ENCODE measurements at regions not wholly inside any gene's neighbourhood (a gene's known extent, or its start where the extent isn't known, plus 50 kb on each side); places are given as distances from the start of the nearest gene placed in this dataset.

DNA sequence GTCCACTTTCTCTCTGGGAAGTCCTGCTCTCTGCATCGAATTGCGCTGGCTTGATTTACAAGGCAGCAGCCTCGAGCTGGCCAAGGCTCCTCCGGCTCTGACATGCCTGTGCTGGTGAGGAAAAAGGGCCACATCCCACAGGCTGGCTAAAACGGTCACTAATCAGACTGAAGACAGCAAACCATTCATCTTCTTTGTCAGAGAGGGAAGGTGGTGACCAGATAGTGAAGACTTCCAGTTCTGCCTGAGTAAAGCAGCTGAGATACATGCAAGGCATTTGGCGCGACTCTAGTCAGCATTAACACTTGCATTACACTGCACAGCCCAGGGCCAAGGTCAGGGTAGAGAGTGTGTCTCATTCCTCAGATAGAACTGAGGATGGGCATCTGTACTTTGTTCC, 203.2 kb upstream of the MAP3K7 start:
- intact Hi-C loops (cut with DNase I; ENCODE audit: low total_unique reads): no loop called here
- no peak for DNase-seq (ENCODE audit: low spot score in 2 of 2)
- no peaks in the 10 kb centered on the region for H3K36me3 ChIP-seq
- H3K4me3 ChIP-seq: no peak overlapping the region
- TF ChIP-seq, protein P1, sequence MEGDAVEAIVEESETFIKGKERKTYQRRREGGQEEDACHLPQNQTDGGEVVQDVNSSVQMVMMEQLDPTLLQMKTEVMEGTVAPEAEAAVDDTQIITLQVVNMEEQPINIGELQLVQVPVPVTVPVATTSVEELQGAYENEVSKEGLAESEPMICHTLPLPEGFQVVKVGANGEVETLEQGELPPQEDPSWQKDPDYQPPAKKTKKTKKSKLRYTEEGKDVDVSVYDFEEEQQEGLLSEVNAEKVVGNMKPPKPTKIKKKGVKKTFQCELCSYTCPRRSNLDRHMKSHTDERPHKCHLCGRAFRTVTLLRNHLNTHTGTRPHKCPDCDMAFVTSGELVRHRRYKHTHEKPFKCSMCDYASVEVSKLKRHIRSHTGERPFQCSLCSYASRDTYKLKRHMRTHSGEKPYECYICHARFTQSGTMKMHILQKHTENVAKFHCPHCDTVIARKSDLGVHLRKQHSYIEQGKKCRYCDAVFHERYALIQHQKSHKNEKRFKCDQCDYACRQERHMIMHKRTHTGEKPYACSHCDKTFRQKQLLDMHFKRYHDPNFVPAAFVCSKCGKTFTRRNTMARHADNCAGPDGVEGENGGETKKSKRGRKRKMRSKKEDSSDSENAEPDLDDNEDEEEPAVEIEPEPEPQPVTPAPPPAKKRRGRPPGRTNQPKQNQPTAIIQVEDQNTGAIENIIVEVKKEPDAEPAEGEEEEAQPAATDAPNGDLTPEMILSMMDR (IDR thresholded peaks at IDR 0.05): no peak
- TF ChIP-seq POLR2A (IDR thresholded peaks at IDR 0.05) (no peak), POLR2AphosphoS5 (IDR thresholded peaks at IDR 0.05) (no peak)
- H3K9me3 ChIP-seq: no peaks in the 10 kb centered on the region
- no peak overlapping the region for H3K27ac ChIP-seq
- no peaks in the 10 kb centered on the region for H3K4me1 ChIP-seq
- H3K27me3 ChIP-seq: no peaks in the 10 kb centered on the region

- TF ChIP-seq, protein P1 (IDR thresholded peaks at IDR 0.05): no peak
- no peak for TF ChIP-seq POLR2AphosphoS5 (IDR thresholded peaks at IDR 0.05)
- no peak for TF ChIP-seq POLR2A (IDR thresholded peaks at IDR 0.05)
- intact Hi-C loops (cut with DNase I; ENCODE audit: low total_unique reads): no loop called here
- no peaks in the 10 kb centered on the region for H3K27me3 ChIP-seq
Measured at GRCh38 chr6:90788781-90789180, 201.9 kb upstream of the MAP3K7 start.

GRCh38 chr6:90787446-90787845, 200.6 kb upstream of the MAP3K7 start:
- no peak overlapping the region for H3K27ac ChIP-seq
- H3K4me1 ChIP-seq: no peaks in the 10 kb centered on the region
- no peak overlapping the region for H3K4me3 ChIP-seq
- H3K36me3 ChIP-seq: no peaks in the 10 kb centered on the region
- intact Hi-C loops (cut with DNase I; ENCODE audit: low total_unique reads): no loop called here
- H3K27me3 ChIP-seq: no peaks in the 10 kb centered on the region
- DNase-seq (ENCODE audit: low spot score in 2 of 2): no peak
- H3K9me3 ChIP-seq: no peaks in the 10 kb centered on the region
- TF ChIP-seq POLR2AphosphoS5 (IDR thresholded peaks at IDR 0.05) (no peak), POLR2A (IDR thresholded peaks at IDR 0.05) (no peak)
- TF ChIP-seq, protein P1 (IDR thresholded peaks at IDR 0.05): no peak

More at GRCh38 chr6:90788781-90789180, 201.9 kb upstream of the MAP3K7 start:
- no peak for DNase-seq (ENCODE audit: low spot score in 2 of 2)
- Histone ChIP-seq H3K27ac (no peak overlapping the region), H3K9me3 (no peaks in the 10 kb centered on the region), H3K36me3 (no peaks in the 10 kb centered on the region), H3K4me1 (no peaks in the 10 kb centered on the region), H3K4me3 (no peak overlapping the region)

DNA sequence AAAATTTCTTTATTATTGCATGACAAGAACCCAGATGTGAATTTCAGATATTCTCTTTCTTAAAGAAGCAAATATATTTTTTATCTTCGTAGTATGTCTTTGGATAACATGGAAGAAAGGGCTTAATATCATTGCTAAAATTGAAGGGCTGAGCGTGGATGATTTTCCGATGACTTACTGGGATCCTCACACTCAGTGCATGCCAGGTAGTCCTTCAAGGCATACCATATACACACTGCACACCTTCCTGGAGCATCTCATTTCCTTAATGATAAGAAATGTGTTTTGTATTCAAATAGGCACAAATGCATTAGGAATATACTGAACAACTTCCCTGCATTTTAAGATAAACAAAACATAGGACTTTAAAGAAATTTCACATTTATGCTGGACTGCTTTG, 193.9 kb upstream of the MAP3K7 start:
- Histone ChIP-seq H3K27me3 (no peaks in the 10 kb centered on the region), H3K36me3 (no peaks in the 10 kb centered on the region), H3K4me1 (no peaks in the 10 kb centered on the region), H3K9me3 (no peaks in the 10 kb centered on the region), H3K27ac (no peak overlapping the region), H3K4me3 (no peak overlapping the region)
- intact Hi-C loops (cut with DNase I; ENCODE audit: low total_unique reads): no loop called here
- TF ChIP-seq POLR2A (IDR thresholded peaks at IDR 0.05) (no peak), POLR2AphosphoS5 (IDR thresholded peaks at IDR 0.05) (no peak)
- TF ChIP-seq, protein P1 (IDR thresholded peaks at IDR 0.05): no peak
- no peak for DNase-seq (ENCODE audit: low spot score in 2 of 2)

DNA sequence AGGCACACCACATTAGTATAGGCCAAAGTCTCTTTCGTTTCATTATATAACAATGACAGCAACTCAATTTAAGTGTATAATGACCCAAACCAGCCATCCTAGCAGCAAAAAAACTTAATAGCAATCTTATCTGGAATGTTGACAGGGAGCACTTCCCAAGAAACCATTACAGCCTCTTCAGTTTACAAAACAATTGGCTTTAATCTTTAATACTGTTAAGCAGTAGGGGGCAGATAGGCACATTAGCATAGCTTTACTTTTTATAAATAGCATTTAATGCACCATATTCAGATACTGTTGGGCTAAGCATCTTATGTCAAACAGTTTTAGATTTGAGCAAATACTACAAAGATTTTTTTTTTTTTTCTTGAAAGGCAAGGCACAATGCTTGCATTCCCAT, 193.3 kb upstream of the MAP3K7 start:
- intact Hi-C loops (cut with DNase I; ENCODE audit: low total_unique reads): no loop called here
- Histone ChIP-seq H3K27ac (no peak overlapping the region), H3K4me1 (no peaks in the 10 kb centered on the region), H3K9me3 (no peaks in the 10 kb centered on the region), H3K4me3 (no peak overlapping the region), H3K36me3 (no peaks in the 10 kb centered on the region), H3K27me3 (no peaks in the 10 kb centered on the region)
- no peak for DNase-seq (ENCODE audit: low spot score in 2 of 2)
- TF ChIP-seq, protein P1 (IDR thresholded peaks at IDR 0.05): no peak
- TF ChIP-seq POLR2A (IDR thresholded peaks at IDR 0.05) (no peak), POLR2AphosphoS5 (IDR thresholded peaks at IDR 0.05) (no peak)

All from breast epithelium (tissue), 4 donors.